ENCODE measurements at regions not wholly inside any gene's neighbourhood (a gene's known extent, or its start where the extent isn't known, plus 50 kb on each side); places are given as distances from the start of the nearest gene placed in this dataset.

- TF ChIP-seq, protein P1, sequence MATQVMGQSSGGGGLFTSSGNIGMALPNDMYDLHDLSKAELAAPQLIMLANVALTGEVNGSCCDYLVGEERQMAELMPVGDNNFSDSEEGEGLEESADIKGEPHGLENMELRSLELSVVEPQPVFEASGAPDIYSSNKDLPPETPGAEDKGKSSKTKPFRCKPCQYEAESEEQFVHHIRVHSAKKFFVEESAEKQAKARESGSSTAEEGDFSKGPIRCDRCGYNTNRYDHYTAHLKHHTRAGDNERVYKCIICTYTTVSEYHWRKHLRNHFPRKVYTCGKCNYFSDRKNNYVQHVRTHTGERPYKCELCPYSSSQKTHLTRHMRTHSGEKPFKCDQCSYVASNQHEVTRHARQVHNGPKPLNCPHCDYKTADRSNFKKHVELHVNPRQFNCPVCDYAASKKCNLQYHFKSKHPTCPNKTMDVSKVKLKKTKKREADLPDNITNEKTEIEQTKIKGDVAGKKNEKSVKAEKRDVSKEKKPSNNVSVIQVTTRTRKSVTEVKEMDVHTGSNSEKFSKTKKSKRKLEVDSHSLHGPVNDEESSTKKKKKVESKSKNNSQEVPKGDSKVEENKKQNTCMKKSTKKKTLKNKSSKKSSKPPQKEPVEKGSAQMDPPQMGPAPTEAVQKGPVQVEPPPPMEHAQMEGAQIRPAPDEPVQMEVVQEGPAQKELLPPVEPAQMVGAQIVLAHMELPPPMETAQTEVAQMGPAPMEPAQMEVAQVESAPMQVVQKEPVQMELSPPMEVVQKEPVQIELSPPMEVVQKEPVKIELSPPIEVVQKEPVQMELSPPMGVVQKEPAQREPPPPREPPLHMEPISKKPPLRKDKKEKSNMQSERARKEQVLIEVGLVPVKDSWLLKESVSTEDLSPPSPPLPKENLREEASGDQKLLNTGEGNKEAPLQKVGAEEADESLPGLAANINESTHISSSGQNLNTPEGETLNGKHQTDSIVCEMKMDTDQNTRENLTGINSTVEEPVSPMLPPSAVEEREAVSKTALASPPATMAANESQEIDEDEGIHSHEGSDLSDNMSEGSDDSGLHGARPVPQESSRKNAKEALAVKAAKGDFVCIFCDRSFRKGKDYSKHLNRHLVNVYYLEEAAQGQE (IDR thresholded peaks at IDR 0.05; ENCODE audit: insufficient read depth in 1 of 2, low read depth in 2 of 2, low read length in 2 of 2): no peak
- TF ChIP-seq TAF1 (IDR thresholded peaks at IDR 0.05; ENCODE audit: borderline replicate concordance, insufficient read depth, low read length) (no peak), SIN3A (IDR thresholded peaks at IDR 0.05; ENCODE audit: borderline replicate concordance, insufficient read depth, low read length) (no peak), POLR2AphosphoS5 (IDR thresholded peaks at IDR 0.05; ENCODE audit: low read depth, low read length) (no peak), FOXP2 (optimal IDR thresholded peaks at IDR 0.05; ENCODE audit: borderline replicate concordance, extremely low read depth, extremely low read length, insufficient read depth) (no peak)
Observed at GRCh38 chr10:62915158-62915557, 99.0 kb upstream of the EGR2 start.

Measured in PFSK-1 (cell line).